OCI-LY1 (cell line): ENCODE measurements at regions not wholly inside any gene's neighbourhood (a gene's known extent, or its start where the extent isn't known, plus 50 kb on each side); places are given as distances from the start of the nearest gene placed in this dataset.

Experiments used
- H2AFZ ChIP-seq: fragments of 200-600 bp; sonication (generic), shearing (Covaris generic); 2 replicates; pipeline ENCODE4 v1.6.0; 2014; ENCODE audit warnings: antibody characterized with exemption, mild to moderate bottlenecking, low read length
- H3F3A ChIP-seq: fragments of 200-600 bp; sonication (generic), shearing (Covaris generic); 2 replicates; pipeline ENCODE4 v1.6.0; 2014; ENCODE audit warnings: mild to moderate bottlenecking, antibody characterized with exemption, low read length, moderate library complexity; ENCODE audit not compliant: insufficient read depth
- H3K27ac ChIP-seq: fragments of 200-600 bp; sonication (generic); 2 replicates; pipeline ENCODE4 v1.5.1; 2014; ENCODE audit warnings: low read length, mixed run types, mild to moderate bottlenecking, low read depth; ENCODE audit not compliant: poor library complexity, severe bottlenecking
- H3K27me3 ChIP-seq: fragments of 200-600 bp; sonication (generic); 2 replicates; pipeline ENCODE4 v1.6.0; 2014; ENCODE audit warnings: antibody characterized with exemption, mild to moderate bottlenecking, low read length, moderate library complexity; ENCODE audit not compliant: insufficient read depth
- H3K36me3 ChIP-seq: fragments of 200-600 bp; sonication (generic); 2 replicates; pipeline ENCODE4 v1.6.1; 2014; ENCODE audit warnings: mild to moderate bottlenecking, antibody characterized with exemption, low read length, moderate library complexity, mixed read lengths; ENCODE audit not compliant: insufficient read depth
- H3K4me1 ChIP-seq: fragments of 200-600 bp; sonication (generic); 2 replicates; pipeline ENCODE4 v1.5.1; 2014; ENCODE audit warnings: mild to moderate bottlenecking, low read length, moderate library complexity; ENCODE audit not compliant: insufficient read depth, severe bottlenecking
- H3K4me2 ChIP-seq: fragments of 200-600 bp; sonication (generic), shearing (Covaris generic); 2 replicates; pipeline ENCODE4 v1.6.1; 2014; ENCODE audit warnings: low read length
- H3K4me3 ChIP-seq: fragments of 200-600 bp; sonication (generic); 2 replicates; pipeline ENCODE4 v1.5.1; 2014; ENCODE audit warnings: low read length, low read depth, mild to moderate bottlenecking, mixed read lengths; ENCODE audit not compliant: poor library complexity, severe bottlenecking
- H3K79me2 ChIP-seq: fragments of 200-600 bp; shearing (Covaris generic); 2 replicates; pipeline ENCODE4 v1.6.1; 2016; ENCODE audit warnings: mixed run types, low read length, mixed read lengths; ENCODE audit not compliant: insufficient read depth
- H3K9ac ChIP-seq: fragments of 200-600 bp; sonication (generic), shearing (Covaris generic); 2 replicates; pipeline ENCODE4 v1.6.1; 2014; ENCODE audit warnings: mild to moderate bottlenecking, low read length, mixed read lengths
- H3K9me2 ChIP-seq: fragments of 200-600 bp; sonication (generic), shearing (Covaris generic); 2 replicates; pipeline ENCODE4 v1.6.1; 2014; ENCODE audit warnings: low read depth, mild to moderate bottlenecking, low read length, mixed read lengths
- H3K9me3 ChIP-seq: fragments of 200-600 bp; shearing (Covaris generic); 2 replicates; pipeline ENCODE4 v1.6.1; 2014; ENCODE audit warnings: low read length, mixed read lengths
- H4K20me1 ChIP-seq: fragments of 200-600 bp; sonication (generic), shearing (Covaris generic); 2 replicates; pipeline ENCODE4 v1.6.0; 2016; ENCODE audit warnings: mild to moderate bottlenecking, low read length; ENCODE audit not compliant: insufficient read depth
- EZH2 ChIP-seq: fragments of 200-600 bp; sonication (generic), shearing (Covaris generic); IDR thresholded peaks from 2 replicates; pipeline ENCODE4 v1.8.0; 2017; ENCODE audit warnings: borderline replicate concordance, mixed run types, mild to moderate bottlenecking, antibody characterized with exemption, low read length, moderate library complexity, mixed read lengths
- TF ChIP-seq, protein P1 (sequence below): fragments of 200-600 bp; sonication (generic), shearing (Covaris generic); IDR thresholded peaks from 2 replicates; pipeline ENCODE4 v1.5.1; 2017; ENCODE audit warnings: mild to moderate bottlenecking, antibody characterized with exemption, low read length, moderate library complexity, mixed read lengths

DNA sequence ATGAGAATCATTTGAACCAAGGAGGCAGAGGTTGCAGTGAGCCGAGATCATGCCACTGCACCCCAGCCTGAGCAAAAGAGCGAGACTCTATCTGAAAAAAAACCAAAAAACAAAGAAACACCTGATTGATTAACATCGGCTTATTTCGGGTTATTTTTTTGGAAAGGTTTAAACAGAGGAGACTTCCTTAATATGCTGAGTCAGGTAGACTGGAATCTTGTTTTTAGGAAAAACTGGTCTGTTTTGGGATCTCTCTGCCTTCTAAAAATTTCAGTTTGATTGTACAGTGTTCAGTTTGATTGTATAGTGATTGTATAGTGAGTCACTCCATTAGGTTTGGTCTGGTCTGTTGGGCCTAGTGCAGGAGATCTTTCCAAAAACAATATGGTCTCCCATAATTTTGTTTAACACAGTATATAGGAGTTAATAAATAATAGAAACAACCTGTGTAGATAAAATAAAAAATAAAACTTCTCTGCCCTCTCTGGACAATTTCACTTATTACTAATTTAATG is 196.3 kb upstream of the CHRM3 start:
- Histone ChIP-seq H3K27ac (no peak overlapping the region), H3K4me3 (no peak overlapping the region), H3K9me2 (no peaks in the 10 kb centered on the region), H3K9ac (no peak overlapping the region), H4K20me1 (no peaks in the 10 kb centered on the region), H3F3A (no peaks in the 10 kb centered on the region), H3K4me1 (no peaks in the 10 kb centered on the region), H3K36me3 (no peaks in the 10 kb centered on the region), H3K4me2 (no peak overlapping the region), H2AFZ (no peak overlapping the region), H3K27me3 (no peaks in the 10 kb centered on the region), H3K9me3 (no peaks in the 10 kb centered on the region), H3K79me2 (no peaks in the 10 kb centered on the region)
- TF ChIP-seq, protein P1, sequence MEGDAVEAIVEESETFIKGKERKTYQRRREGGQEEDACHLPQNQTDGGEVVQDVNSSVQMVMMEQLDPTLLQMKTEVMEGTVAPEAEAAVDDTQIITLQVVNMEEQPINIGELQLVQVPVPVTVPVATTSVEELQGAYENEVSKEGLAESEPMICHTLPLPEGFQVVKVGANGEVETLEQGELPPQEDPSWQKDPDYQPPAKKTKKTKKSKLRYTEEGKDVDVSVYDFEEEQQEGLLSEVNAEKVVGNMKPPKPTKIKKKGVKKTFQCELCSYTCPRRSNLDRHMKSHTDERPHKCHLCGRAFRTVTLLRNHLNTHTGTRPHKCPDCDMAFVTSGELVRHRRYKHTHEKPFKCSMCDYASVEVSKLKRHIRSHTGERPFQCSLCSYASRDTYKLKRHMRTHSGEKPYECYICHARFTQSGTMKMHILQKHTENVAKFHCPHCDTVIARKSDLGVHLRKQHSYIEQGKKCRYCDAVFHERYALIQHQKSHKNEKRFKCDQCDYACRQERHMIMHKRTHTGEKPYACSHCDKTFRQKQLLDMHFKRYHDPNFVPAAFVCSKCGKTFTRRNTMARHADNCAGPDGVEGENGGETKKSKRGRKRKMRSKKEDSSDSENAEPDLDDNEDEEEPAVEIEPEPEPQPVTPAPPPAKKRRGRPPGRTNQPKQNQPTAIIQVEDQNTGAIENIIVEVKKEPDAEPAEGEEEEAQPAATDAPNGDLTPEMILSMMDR: no peak
- TF ChIP-seq EZH2: no peak

- no peaks in the 10 kb centered on the region for H3K9me2 ChIP-seq
- H3K36me3 ChIP-seq: no peaks in the 10 kb centered on the region
- no peak overlapping the region for H3K4me2 ChIP-seq
- H3K9me3 ChIP-seq: no peaks in the 10 kb centered on the region
- H3K4me3 ChIP-seq: no peak overlapping the region
- H3K79me2 ChIP-seq: no peaks in the 10 kb centered on the region
- no peaks in the 10 kb centered on the region for H4K20me1 ChIP-seq
- no peak overlapping the region for H3K27ac ChIP-seq
- H3K9ac ChIP-seq: no peak overlapping the region
- TF ChIP-seq, protein P1: no peak
- no peak for TF ChIP-seq EZH2
- H3F3A ChIP-seq: no peaks in the 10 kb centered on the region
- no peaks in the 10 kb centered on the region for H3K27me3 ChIP-seq
- H2AFZ ChIP-seq: no peak overlapping the region
- no peaks in the 10 kb centered on the region for H3K4me1 ChIP-seq
These were observed 199.9 kb upstream of the CHRM3 start for GRCh38 chr1:239186487-239186886.

- no peaks in the 10 kb centered on the region for H3K79me2 ChIP-seq
- H4K20me1 ChIP-seq: no peaks in the 10 kb centered on the region
- H3K27me3 ChIP-seq: no peaks in the 10 kb centered on the region
- H3K9me2 ChIP-seq: no peaks in the 10 kb centered on the region
- TF ChIP-seq, protein P1: no peak
- TF ChIP-seq EZH2: no peak
- no peak overlapping the region for H2AFZ ChIP-seq
- no peak overlapping the region for H3K27ac ChIP-seq
- no peaks in the 10 kb centered on the region for H3K36me3 ChIP-seq
- H3F3A ChIP-seq: no peaks in the 10 kb centered on the region
- H3K4me2 ChIP-seq: no peak overlapping the region
- no peak overlapping the region for H3K4me3 ChIP-seq
- no peaks in the 10 kb centered on the region for H3K9me3 ChIP-seq
- no peak overlapping the region for H3K9ac ChIP-seq
- no peaks in the 10 kb centered on the region for H3K4me1 ChIP-seq
These were observed 201.1 kb upstream of the CHRM3 start for GRCh38 chr1:239185245-239185619.
